ENCODE measurements at regions not wholly inside any gene's neighbourhood (a gene's known extent, or its start where the extent isn't known, plus 50 kb on each side); places are given as distances from the start of the nearest gene placed in this dataset.

DNA sequence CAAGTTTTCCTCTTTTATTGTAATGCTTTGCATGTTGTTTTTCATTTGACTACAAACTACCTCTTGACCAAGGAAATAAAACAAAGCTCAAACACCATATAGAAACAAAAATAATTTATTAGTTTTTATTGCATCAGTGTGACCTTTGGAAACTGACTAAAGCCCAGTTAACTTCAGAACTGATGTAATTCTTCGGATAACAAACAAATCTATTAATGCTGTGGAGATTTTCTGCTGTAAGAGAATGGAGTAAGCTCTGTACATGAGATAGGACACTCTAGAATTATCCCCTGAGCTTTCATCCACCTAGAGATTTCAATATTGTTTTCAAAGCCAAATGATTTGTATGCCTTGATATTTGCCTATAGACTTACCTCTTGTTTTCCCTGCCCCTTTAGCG lies 154.0 kb upstream of the KCNK2 start:
- TF ChIP-seq, protein P1, sequence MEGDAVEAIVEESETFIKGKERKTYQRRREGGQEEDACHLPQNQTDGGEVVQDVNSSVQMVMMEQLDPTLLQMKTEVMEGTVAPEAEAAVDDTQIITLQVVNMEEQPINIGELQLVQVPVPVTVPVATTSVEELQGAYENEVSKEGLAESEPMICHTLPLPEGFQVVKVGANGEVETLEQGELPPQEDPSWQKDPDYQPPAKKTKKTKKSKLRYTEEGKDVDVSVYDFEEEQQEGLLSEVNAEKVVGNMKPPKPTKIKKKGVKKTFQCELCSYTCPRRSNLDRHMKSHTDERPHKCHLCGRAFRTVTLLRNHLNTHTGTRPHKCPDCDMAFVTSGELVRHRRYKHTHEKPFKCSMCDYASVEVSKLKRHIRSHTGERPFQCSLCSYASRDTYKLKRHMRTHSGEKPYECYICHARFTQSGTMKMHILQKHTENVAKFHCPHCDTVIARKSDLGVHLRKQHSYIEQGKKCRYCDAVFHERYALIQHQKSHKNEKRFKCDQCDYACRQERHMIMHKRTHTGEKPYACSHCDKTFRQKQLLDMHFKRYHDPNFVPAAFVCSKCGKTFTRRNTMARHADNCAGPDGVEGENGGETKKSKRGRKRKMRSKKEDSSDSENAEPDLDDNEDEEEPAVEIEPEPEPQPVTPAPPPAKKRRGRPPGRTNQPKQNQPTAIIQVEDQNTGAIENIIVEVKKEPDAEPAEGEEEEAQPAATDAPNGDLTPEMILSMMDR (conservative IDR thresholded peaks at IDR 0.05 in 1 of 2, IDR thresholded peaks at IDR 0.05 in 1 of 2; ENCODE audit: low read depth in 1 of 2, low read length in 2 of 2) = no peak
- TF ChIP-seq EZH2 (IDR thresholded peaks at IDR 0.05; ENCODE audit: low read length, missing control alignments) = no peak
